AG09319 (cell line): ENCODE measurements at regions not wholly inside any gene's neighbourhood (a gene's known extent, or its start where the extent isn't known, plus 50 kb on each side); places are given as distances from the start of the nearest gene placed in this dataset.
"Not testable (repeated sequence)": the region's sequence is repeated elsewhere in the genome, so short reads cannot be mapped to it uniquely, and the experiment has no call there.

Source experiments
- DNase-seq: peaks from one replicate; pipeline ENCODE4 v3.0.0-alpha.2; 2010; ENCODE audit warnings: low read depth; ENCODE audit errors: extremely low read depth
- CTCF ChIP-seq: IDR thresholded peaks from 2 replicates; pipeline ENCODE4 v1.5.1; 2011; ENCODE audit warnings: low read depth, mild to moderate bottlenecking, inconsistent platforms, low read length, moderate library complexity

- TF ChIP-seq CTCF: no peak
- DNase-seq: no peak
Measured at GRCh38 chr4:132101526-132101925, 1047.6 kb upstream of the PCDH10 start.

DNA sequence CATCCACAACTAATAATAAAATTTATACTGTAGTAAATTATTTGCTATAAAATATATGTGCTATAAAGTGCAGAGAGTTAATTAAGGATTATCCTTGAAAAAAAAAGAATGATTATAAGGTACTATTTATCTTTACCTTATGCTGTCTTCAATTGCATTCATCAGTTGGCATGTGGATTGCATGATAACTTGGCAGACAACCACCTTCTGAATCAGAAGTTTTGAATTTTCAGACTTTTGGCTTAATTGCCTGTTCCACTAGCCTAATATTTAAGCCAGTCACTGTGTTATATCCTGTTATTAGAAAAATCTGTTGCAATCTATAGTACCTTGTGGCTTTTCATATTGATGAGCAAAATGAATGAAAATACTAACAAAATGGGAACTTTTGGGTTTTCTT lies 1040.3 kb upstream of the PCDH10 start:
- TF ChIP-seq CTCF: no peak
- no peak for DNase-seq

DNA sequence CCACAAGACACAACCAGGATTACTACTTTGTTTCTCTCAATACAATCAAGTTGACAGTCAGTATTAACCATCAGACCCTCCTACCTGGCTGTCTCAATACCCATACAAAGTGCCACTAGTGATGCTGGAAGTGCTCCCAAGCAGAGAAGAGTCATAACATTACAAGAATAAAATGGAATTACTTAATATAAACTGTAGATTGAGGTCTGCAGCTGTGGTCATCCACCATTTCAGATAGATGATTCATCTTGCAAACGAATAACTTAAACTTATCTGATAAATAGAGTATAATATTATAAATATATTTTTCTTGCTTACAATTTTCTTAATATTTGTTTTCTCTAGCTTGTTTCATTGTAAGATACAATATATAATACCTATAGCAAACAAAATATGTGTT lies 1034.2 kb upstream of the PCDH10 start:
- no peak for TF ChIP-seq CTCF
- no peak for DNase-seq

DNA sequence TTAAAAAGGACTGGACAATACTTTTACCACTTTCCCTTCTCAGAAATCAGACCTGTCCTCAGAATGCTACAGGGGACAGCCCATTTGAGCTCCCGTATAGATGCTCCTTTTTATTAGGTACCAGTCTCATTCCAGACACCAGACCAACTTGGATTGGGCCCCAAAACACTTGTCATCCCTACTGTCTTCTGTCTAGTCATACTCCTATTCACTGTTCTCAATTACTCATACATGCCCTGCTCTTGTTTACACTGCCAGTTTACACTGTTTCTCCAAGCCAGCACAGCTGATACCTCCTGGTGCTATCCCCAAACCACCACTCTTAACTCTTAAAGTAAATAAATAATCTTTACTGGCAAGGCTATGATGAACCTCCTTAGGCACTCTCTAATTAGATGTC lies 1026.4 kb upstream of the PCDH10 start:
- DNase-seq: not testable (repeated sequence)

GRCh38 chr4:132123870-132124623 lies 1025.0 kb upstream of the PCDH10 start:
- DNase-seq: no peak
- no peak for TF ChIP-seq CTCF

DNA sequence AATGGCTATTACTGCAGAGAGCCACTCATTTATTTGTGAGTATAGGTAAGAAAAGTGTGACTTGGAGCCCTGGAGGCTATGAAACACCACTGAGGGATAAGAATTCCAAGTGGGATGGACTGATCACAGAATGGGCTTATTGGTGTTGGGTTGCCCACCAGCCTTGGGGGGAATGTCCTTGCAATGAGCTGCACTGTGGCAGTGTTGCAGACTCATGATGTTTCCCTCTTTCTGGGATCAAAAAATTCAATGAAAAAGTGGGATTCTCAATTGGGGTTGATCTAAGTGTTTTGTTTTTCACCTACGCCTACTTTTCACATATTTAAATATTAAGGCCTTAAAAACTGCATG lies 1024.5 kb upstream of the PCDH10 start:
- DNase-seq: no peak
- TF ChIP-seq CTCF: no peak

- TF ChIP-seq CTCF: no peak
- no peak for DNase-seq
Measured at GRCh38 chr4:132125131-132125530, 1024.0 kb upstream of the PCDH10 start.

GRCh38 chr4:132132433-132132832 lies 1016.7 kb upstream of the PCDH10 start:
- no peak for TF ChIP-seq CTCF
- DNase-seq: no peak
